Astrocyte of the cerebellum (primary cell): ENCODE measurements at regions not wholly inside any gene's neighbourhood (a gene's known extent, or its start where the extent isn't known, plus 50 kb on each side); places are given as distances from the start of the nearest gene placed in this dataset.
"Not testable (repeated sequence)": the region's sequence is repeated elsewhere in the genome, so short reads cannot be mapped to it uniquely, and the experiment has no call there.

ENCODE experiments used
- DNase-seq: peaks from one replicate; pipeline ENCODE4 v3.0.0-alpha.2; 2011; ENCODE audit warnings: low read depth
- H3K4me3 ChIP-seq: 2 replicates; pipeline ENCODE4 v1.5.1; 2011; ENCODE audit warnings: mild to moderate bottlenecking, low read depth, low read length, moderate library complexity
- in situ Hi-C: cut with HindIII; loops from 2 replicates; pipeline ENCODE4 v1.10.0; 2017; ENCODE audit warnings: low sequenced_read_pairs
- TF ChIP-seq, protein P1 (sequence below): IDR thresholded peaks from 2 replicates; pipeline ENCODE4 v1.5.1; 2012; ENCODE audit warnings: low read length, low read depth, moderate library complexity, mild to moderate bottlenecking; ENCODE audit errors: missing control alignments

DNA sequence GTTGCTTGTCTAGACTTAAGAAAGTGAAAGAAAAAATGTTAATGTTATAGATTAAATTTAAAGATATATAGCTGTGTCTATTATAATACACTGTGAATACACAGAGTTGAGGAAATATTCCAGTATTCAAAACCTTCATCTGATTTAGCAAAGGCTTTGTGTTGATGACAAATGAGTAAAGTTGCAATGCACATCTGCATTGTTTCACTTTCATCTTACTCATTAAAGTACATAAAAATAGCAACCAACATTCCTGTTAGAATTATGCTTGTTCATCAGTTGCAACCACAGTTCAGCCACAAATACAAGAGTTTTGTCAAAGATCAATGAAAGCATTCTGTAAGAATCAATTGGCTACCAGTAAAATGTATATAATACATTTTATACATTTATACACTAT, 346.4 kb upstream of the SLC7A11 start:
- TF ChIP-seq, protein P1, sequence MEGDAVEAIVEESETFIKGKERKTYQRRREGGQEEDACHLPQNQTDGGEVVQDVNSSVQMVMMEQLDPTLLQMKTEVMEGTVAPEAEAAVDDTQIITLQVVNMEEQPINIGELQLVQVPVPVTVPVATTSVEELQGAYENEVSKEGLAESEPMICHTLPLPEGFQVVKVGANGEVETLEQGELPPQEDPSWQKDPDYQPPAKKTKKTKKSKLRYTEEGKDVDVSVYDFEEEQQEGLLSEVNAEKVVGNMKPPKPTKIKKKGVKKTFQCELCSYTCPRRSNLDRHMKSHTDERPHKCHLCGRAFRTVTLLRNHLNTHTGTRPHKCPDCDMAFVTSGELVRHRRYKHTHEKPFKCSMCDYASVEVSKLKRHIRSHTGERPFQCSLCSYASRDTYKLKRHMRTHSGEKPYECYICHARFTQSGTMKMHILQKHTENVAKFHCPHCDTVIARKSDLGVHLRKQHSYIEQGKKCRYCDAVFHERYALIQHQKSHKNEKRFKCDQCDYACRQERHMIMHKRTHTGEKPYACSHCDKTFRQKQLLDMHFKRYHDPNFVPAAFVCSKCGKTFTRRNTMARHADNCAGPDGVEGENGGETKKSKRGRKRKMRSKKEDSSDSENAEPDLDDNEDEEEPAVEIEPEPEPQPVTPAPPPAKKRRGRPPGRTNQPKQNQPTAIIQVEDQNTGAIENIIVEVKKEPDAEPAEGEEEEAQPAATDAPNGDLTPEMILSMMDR, result no peak
- no peak overlapping the region for H3K4me3 ChIP-seq
- DNase-seq, result no peak
- in situ Hi-C loops, result no loop called here

GRCh38 chr4:138579146-138579545, 337.0 kb upstream of the SLC7A11 start:
- TF ChIP-seq, protein P1, result no peak
- H3K4me3 ChIP-seq, result no peak overlapping the region
- in situ Hi-C loops, result no loop called here
- no peak for DNase-seq

DNA sequence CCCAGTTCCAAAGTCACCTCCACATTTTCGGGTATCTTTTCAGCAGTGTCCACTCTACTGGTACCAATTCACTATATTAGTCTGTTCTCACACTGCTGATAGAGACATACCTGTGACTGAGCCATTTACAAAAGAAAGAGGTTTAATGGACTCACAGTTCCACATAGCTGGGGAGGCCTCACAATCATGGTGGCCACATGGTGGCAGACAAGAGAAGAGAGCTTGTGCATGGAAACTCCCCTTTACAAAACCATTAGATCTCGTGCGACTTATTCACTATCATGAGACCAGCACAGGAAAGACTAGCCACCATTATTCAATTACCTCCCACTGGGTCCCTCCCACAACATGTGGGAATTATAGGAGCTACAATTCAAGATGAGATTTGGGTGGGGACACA, 335.7 kb upstream of the SLC7A11 start:
- in situ Hi-C loops, DNase-seq, H3K4me3 ChIP-seq: not testable (repeated sequence)

GRCh38 chr4:138577145-138577544, 335.0 kb upstream of the SLC7A11 start:
- in situ Hi-C loops, result no loop called here
- no peak overlapping the region for H3K4me3 ChIP-seq
- TF ChIP-seq, protein P1, result no peak
- DNase-seq, result no peak

DNA sequence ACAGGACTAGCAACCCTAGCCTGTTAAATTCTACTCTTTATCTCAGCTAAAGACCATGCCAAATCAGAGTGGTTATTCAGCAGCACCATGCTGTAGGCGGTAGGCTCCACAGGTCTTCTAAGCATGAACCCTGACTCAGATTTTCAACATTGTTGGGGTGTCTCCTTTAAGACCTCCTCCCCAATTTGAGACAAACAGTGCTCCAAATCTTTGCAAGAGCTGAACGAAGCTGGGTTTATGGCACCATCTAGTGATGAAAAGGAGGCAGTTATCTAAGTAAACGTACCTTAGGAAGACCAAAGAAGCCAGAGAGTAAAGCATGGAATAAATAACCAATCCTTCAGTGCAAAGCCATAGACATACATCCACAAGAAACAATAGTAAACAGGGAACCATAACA, 334.5 kb upstream of the SLC7A11 start:
- peak; percentile 37 for DNase-seq
- TF ChIP-seq, protein P1, result peak; percentile 55
- in situ Hi-C loops, result no loop called here
- H3K4me3 ChIP-seq, result no peak overlapping the region

- no peak overlapping the region for H3K4me3 ChIP-seq
- DNase-seq, result no peak
- TF ChIP-seq, protein P1, result no peak
- in situ Hi-C loops, result no loop called here
Measured at GRCh38 chr4:138573246-138573645, 331.1 kb upstream of the SLC7A11 start.

- no peak overlapping the region for H3K4me3 ChIP-seq
- TF ChIP-seq, protein P1, result no peak
- in situ Hi-C loops, result no loop called here
- DNase-seq, result no peak
Measured at GRCh38 chr4:138572007-138572406, 329.9 kb upstream of the SLC7A11 start.
